ENCODE measurements at regions not wholly inside any gene's neighbourhood (a gene's known extent, or its start where the extent isn't known, plus 50 kb on each side); places are given as distances from the start of the nearest gene placed in this dataset.
"Not testable (repeated sequence)": the region's sequence is repeated elsewhere in the genome, so short reads cannot be mapped to it uniquely, and the experiment has no call there.

DNA sequence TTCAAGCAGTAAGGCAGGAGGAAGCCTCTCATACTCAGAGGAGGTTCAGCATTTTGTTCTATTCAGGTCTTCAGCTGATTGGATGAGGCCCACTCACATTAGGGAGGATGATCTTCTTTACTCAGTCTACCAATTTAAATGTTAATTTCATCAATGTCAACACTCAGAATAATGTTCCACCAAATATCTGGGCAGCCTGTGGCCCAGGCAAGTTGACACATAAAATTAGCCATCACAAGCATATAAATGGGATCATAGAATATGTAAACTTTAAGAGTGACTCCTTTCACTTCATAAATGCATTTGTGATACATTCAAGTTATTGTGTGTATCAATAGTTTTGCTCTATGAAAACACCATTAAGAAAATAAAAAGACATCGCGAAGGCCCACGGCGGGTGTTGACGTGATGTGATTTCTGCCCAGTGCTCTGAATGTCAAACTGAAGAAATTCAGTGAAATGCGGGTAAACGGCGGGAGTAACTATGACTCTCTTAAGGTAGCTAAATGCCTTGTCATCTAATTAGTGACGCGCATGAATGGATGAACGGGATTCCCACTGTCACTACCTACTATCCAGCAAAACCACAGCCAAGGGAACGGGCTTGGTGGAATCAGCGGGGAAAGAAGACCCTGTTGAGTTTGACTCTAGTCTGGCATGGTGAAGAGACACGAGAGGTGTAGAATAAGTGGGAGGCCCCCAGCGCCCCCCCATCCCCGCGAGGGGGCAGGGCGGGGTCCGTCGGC lies 536.1 kb upstream of the AUTS2 start:
- no peak for DNase-seq

DNA sequence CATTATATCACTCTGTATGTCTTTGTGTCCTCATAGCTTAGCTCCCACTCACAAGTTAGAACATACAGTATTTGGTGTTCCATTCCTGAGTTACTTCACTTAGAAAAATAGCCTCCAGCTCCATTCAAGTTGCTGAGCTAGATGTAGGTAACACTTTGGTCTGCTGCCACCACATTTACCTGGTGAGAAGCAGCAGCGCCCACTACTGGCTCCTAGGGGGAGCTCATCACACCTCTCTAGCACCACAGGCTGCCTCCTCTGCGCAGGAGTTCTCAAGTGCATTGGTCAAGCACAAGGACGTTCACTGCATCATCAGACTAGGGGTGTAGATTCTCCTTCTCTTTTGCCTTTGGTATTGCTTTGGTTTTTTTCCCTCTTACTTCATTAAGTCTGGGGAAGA lies 530.9 kb upstream of the AUTS2 start:
- DNase-seq, result no peak

- DNase-seq, result no peak
Observed at GRCh38 chr7:69070476-69070875, 527.8 kb upstream of the AUTS2 start.

GRCh38 chr7:69076566-69076965 lies 521.7 kb upstream of the AUTS2 start:
- no peak for DNase-seq

- DNase-seq, result no peak
Observed at GRCh38 chr7:69078997-69079769, 519.1 kb upstream of the AUTS2 start.

DNA sequence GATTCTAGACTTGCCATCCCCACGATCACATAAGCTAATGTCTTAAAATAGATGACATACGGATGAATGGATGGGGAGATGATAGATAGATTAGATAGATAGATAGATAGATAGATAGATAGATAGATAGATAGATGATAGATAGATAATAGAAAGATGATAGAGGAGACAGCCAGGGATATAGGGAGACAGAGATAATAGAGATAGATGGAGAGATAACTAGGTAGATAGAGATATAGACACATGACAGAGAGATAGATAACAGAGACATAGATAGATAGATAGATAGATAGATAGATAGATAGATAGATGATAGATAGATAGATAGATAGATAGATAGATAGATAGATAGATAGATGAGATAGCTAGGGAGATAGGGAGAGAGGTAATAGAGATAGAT lies 511.0 kb upstream of the AUTS2 start:
- not testable (repeated sequence) for DNase-seq

DNA sequence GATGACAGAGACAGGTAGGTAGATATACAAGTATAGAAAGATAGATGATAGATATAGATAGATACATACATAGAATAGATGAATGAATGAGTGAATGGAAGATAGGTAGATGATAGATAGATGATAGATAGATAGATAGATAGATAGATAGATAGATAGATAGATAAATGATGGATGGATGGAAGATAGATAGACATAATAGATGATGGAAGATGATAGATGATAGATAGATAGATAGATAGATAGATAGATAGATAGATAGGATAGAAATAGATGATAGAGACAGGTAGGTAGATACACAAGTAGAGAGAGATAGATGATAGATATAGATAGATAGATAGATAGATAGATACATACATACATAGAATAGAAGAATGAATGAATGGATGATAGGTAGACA lies 510.1 kb upstream of the AUTS2 start:
- no peak for DNase-seq

DNA sequence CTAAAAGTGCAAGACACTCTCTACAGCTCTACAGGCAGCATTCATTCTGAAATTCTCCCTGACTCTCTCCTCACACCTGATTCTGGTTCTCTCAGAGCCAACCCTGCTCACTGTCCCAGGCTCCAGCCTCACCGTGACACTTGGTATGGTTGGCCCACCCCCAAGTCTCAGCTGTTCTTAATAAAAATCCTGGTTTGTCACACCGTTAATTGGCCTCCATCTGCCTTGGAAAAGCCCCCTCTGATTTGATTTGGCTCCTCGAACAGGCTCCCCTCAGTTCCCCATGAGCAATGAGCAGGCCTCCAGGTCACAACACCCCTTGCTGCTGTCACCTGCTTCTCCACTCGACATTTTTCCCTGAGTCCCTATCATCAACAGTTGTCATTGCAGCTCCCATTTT lies 507.3 kb upstream of the AUTS2 start:
- no peak for DNase-seq

GRCh38 chr7:69091521-69091920 lies 506.8 kb upstream of the AUTS2 start:
- DNase-seq, result no peak

GRCh38 chr7:69095127-69095526 lies 503.1 kb upstream of the AUTS2 start:
- no peak for DNase-seq

GRCh38 chr7:69095649-69096048 lies 502.6 kb upstream of the AUTS2 start:
- DNase-seq, result no peak

DNA sequence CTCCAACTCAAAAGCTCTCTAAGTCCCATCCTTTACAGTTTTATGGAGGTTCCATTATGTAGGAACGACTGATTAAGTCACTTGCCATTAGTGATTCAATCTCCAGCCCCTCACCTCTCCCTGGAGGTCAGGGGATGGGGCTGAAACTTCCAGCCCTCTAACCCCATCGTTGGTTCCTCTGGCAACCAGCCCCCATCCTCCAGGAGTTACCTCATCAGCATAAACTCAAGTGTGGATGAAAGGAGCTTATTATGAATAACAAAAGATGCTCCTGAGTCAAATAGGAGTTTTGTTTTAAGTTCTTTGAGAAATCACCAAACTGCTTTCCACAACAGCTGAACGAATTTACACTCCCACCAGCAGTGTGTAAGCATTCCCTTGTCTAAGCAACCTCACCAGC lies 494.3 kb upstream of the AUTS2 start:
- DNase-seq, result no peak

- no peak for DNase-seq
Observed at GRCh38 chr7:69105092-69105491, 493.2 kb upstream of the AUTS2 start.

DNA sequence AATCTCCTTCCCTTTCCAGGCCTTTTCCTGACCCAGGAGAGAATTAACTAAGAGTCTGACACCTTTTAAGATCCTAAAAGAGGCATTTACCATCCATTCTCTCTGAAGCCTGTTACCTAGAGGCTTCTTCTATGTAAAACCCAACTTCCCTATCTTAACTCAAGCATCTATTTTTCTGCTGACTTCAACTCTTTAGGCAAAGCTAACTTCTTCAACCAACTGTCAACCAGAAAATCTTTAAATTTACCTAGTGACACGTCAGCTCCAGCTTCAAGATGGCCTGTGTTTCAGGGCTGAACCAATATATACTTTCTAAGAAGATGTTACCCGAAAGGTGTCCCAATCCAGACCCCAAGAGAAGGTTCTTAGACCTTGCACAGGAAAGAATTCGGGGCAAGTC lies 492.3 kb upstream of the AUTS2 start:
- no peak for DNase-seq

GRCh38 chr7:69106449-69106848 lies 491.8 kb upstream of the AUTS2 start:
- DNase-seq, result not testable (repeated sequence)

- not testable (repeated sequence) for DNase-seq
Observed at GRCh38 chr7:69106946-69107345, 491.3 kb upstream of the AUTS2 start.

DNA sequence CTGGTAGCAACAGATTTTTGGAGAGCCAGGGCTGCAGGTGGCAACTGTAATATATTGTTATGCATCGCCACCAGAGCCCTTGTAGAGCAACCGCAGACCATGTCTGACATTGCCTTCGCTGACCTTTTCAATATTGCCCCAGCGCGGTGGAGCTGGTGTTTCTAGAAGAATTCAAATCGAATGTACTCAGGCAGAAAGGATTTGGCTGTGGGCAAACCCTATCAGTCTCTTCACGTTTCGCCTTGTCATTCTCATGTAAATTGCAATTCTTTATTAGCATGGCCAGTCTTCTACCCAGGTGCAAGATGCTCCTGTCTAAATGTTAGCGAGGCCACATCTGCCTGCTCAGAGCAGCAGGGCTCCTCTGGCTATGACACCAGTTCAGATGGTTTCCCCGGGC lies 490.2 kb upstream of the AUTS2 start:
- DNase-seq, result no peak

DNA sequence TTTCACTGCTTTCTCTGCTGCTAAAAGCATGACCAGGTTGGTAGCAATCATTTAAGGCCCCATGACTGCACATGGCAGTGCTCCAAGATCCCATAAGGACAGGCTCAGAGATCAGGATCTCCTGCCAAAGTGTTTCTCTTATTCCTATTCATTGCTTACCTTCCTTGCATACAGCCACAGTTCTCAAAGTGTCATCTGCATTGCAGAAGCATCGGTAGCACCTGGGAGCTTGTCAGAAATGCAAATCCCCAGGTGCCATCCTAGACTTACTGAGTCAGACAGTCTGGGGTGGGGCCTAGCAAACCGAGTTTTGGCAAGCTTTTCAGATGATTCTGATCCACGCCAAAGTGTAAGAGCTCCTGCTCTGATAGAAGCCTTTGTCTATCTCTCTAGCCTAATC lies 489.0 kb upstream of the AUTS2 start:
- DNase-seq, result no peak

GRCh38 chr7:69109879-69110278 lies 488.4 kb upstream of the AUTS2 start:
- no peak for DNase-seq

- DNase-seq, result no peak
Observed at GRCh38 chr7:69110450-69111050, 487.7 kb upstream of the AUTS2 start.

GRCh38 chr7:69114374-69114773 lies 483.9 kb upstream of the AUTS2 start:
- no peak for DNase-seq

GRCh38 chr7:69115788-69116187 lies 482.5 kb upstream of the AUTS2 start:
- no peak for DNase-seq

DNA sequence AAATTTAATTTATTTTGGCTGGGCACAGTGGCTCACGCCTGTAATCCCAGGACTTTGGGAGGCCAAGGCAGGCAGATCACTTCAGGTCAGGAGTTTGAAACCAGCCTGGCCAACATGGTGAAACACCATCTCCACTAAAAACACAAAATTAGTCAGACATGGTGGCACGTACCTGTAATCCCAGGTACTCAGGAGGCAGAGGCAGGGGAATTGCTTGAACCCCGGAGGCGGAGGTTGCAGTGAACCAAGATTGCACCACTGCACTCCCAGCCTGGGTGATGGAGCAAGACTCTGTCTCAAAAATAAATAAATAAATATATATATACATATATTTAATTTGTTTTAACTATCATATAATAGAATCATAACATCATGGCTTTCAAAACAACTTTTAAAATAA lies 482.1 kb upstream of the AUTS2 start:
- not testable (repeated sequence) for DNase-seq

- DNase-seq, result no peak
Observed at GRCh38 chr7:69122953-69123352, 475.3 kb upstream of the AUTS2 start.

All from CD4-positive, alpha-beta T cell treated with Interleukin-17A for 1 hour (primary cell).